Esophagus muscularis mucosa (tissue), 4 donors: ENCODE measurements at regions not wholly inside any gene's neighbourhood (a gene's known extent, or its start where the extent isn't known, plus 50 kb on each side); places are given as distances from the start of the nearest gene placed in this dataset.

Experiments
- EP300 ChIP-seq: sonication (generic); formaldehyde crosslinking; IDR thresholded peaks from one replicate; pipeline ENCODE4 v1.6.1; 2017; ENCODE audit warnings: antibody characterized with exemption
- POLR2A ChIP-seq: fragments of 450-650 bp; IDR thresholded peaks from one replicate; pipeline ENCODE4 v1.6.1; 2017; ENCODE audit warnings: antibody characterized with exemption, moderate library complexity, mild to moderate bottlenecking, low read depth
- POLR2AphosphoS5 ChIP-seq, 2 donors: sonication (generic); formaldehyde crosslinking; IDR thresholded peaks; one replicate each; pipeline ENCODE4 v1.6.1; 2017; ENCODE audit warnings: antibody characterized with exemption in 2 of 2
- TF ChIP-seq, protein P1 (sequence below), 3 experiments: fragments of 200-600 bp in 2 of 3; fragments of 450-650 bp in 1 of 3; sonication (generic) in 2 of 3; IDR thresholded peaks; one replicate each; pipeline ENCODE4 v1.5.1; 2017 to 2019; ENCODE audit warnings: antibody characterized with exemption in 3 of 3, mild to moderate bottlenecking in 2 of 3, moderate library complexity in 1 of 3

DNA sequence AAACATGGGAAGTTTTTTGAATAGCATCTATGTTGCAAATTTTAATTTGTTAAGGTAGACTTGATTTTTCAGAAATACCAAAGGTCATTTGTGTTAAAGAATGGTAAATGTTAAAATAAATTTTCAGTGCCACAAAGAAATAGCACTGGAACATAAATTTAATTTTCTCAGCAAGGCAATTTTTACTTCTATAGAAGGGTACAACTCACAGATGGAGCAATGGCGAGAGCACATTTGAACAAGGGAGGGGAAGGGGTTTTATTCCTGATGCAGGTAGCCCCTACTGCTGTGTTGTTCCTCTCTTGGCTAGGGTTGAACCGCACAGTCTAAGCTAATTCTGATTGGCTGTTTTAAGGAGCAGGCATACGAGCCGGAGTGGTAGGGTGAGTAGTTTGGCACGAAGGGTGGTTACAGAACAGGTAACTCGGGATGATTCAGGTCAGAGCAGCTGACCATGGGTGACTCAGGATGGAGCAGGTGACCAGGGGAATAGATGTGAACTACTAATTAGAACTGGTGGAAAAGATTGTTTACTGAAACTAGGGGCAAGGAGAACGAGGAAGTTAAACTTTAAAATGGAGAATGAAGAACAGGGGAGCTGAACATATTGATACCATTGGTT, 50.1 kb upstream of the PSME4 start:
- TF ChIP-seq, protein P1, sequence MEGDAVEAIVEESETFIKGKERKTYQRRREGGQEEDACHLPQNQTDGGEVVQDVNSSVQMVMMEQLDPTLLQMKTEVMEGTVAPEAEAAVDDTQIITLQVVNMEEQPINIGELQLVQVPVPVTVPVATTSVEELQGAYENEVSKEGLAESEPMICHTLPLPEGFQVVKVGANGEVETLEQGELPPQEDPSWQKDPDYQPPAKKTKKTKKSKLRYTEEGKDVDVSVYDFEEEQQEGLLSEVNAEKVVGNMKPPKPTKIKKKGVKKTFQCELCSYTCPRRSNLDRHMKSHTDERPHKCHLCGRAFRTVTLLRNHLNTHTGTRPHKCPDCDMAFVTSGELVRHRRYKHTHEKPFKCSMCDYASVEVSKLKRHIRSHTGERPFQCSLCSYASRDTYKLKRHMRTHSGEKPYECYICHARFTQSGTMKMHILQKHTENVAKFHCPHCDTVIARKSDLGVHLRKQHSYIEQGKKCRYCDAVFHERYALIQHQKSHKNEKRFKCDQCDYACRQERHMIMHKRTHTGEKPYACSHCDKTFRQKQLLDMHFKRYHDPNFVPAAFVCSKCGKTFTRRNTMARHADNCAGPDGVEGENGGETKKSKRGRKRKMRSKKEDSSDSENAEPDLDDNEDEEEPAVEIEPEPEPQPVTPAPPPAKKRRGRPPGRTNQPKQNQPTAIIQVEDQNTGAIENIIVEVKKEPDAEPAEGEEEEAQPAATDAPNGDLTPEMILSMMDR (IDR thresholded peaks at IDR 0.05), result no peak
- TF ChIP-seq POLR2AphosphoS5 (IDR thresholded peaks at IDR 0.05), result no peak
- TF ChIP-seq POLR2A, result no peak
- TF ChIP-seq EP300, result no peak
